ENCODE measurements at regions not wholly inside any gene's neighbourhood (a gene's known extent, or its start where the extent isn't known, plus 50 kb on each side); places are given as distances from the start of the nearest gene placed in this dataset.

GRCh38 chrX:14303891-14304290 lies 225.4 kb upstream of the GLRA2 start:
- no peak for TF ChIP-seq CTCF (IDR thresholded peaks at IDR 0.05)
- TF ChIP-seq POLR2A (IDR thresholded peaks at IDR 0.05) = no peak

Measured in esophagus squamous epithelium (tissue), 4 donors.